Peyer's patch (tissue), 4 donors: ENCODE measurements at regions not wholly inside any gene's neighbourhood (a gene's known extent, or its start where the extent isn't known, plus 50 kb on each side); places are given as distances from the start of the nearest gene placed in this dataset.

Experiments used
- CTCF ChIP-seq, 6 experiments: fragments of 450-650 bp in 4 of 6; fragments of 200-600 bp in 2 of 6; sonication (generic) in 1 of 6; IDR thresholded peaks; one replicate each; pipeline ENCODE4 v1.5.1; 2017 to 2019; ENCODE audit warnings: antibody characterized with exemption in 6 of 6, mild to moderate bottlenecking in 3 of 6, moderate library complexity in 1 of 6
- POLR2A ChIP-seq, 2 donors: fragments of 450-650 bp; IDR thresholded peaks; one replicate each; pipeline ENCODE4 v1.5.1; 2017; ENCODE audit warnings: antibody characterized with exemption in 2 of 2, mild to moderate bottlenecking in 2 of 2, moderate library complexity in 2 of 2

- TF ChIP-seq POLR2A (IDR thresholded peaks at IDR 0.05) = no peak
- TF ChIP-seq CTCF (IDR thresholded peaks at IDR 0.05) = no peak
These were observed 69.1 kb upstream of the ADTRP start for GRCh38 chr6:11847515-11848345.
